Activated CD4-positive, alpha-beta T cell treated with anti-CD3 and anti-CD28 coated beads, Interleukin-2, amount 50 U/mL, for 48 hours (primary cell): ENCODE measurements at regions not wholly inside any gene's neighbourhood (a gene's known extent, or its start where the extent isn't known, plus 50 kb on each side); places are given as distances from the start of the nearest gene placed in this dataset.
"Not testable (repeated sequence)": the region's sequence is repeated elsewhere in the genome, so short reads cannot be mapped to it uniquely, and the experiment has no call there.

ENCODE experiments used
- DNase-seq, 2 experiments: peaks; one replicate each; pipeline ENCODE4 v3.0.0-alpha.2; 2020

GRCh38 chr3:182148360-182148759, 436.6 kb downstream of the SOX2 start:
- DNase-seq: no peak

- no peak for DNase-seq
These were observed 437.9 kb downstream of the SOX2 start for GRCh38 chr3:182149594-182149993.

- DNase-seq: not testable (repeated sequence)
These were observed 444.6 kb downstream of the SOX2 start for GRCh38 chr3:182156326-182156725.

- DNase-seq: no peak
These were observed 453.5 kb downstream of the SOX2 start for GRCh38 chr3:182165234-182165633.

GRCh38 chr3:182172534-182172933, 460.8 kb downstream of the SOX2 start:
- no peak for DNase-seq

GRCh38 chr3:182178488-182179200, 466.9 kb downstream of the SOX2 start:
- no peak for DNase-seq

GRCh38 chr3:182179631-182180030, 467.9 kb downstream of the SOX2 start:
- no peak for DNase-seq

- DNase-seq: no peak
These were observed 469.1 kb downstream of the SOX2 start for GRCh38 chr3:182180654-182181385.

- DNase-seq: no peak
These were observed 470.8 kb downstream of the SOX2 start for GRCh38 chr3:182182531-182182968.

GRCh38 chr3:182183716-182184430, 472.1 kb downstream of the SOX2 start:
- no peak for DNase-seq

GRCh38 chr3:182185313-182185712, 473.6 kb downstream of the SOX2 start:
- DNase-seq: no peak

GRCh38 chr3:182190056-182190455, 478.3 kb downstream of the SOX2 start:
- DNase-seq: no peak

- DNase-seq: no peak
These were observed 486.6 kb downstream of the SOX2 start for GRCh38 chr3:182198345-182198744.

GRCh38 chr3:182201456-182202168, 489.9 kb downstream of the SOX2 start:
- DNase-seq: no peak

- no peak for DNase-seq
These were observed 500.9 kb downstream of the SOX2 start for GRCh38 chr3:182212479-182213076.

GRCh38 chr3:182214416-182214815, 502.7 kb downstream of the SOX2 start:
- DNase-seq: no peak

- DNase-seq: no peak
These were observed 504.2 kb downstream of the SOX2 start for GRCh38 chr3:182215881-182216280.

- no peak for DNase-seq
These were observed 504.7 kb downstream of the SOX2 start for GRCh38 chr3:182216311-182216970.

- no peak for DNase-seq
These were observed 508.3 kb downstream of the SOX2 start for GRCh38 chr3:182220013-182220412.

- no peak for DNase-seq
These were observed 508.7 kb downstream of the SOX2 start for GRCh38 chr3:182220471-182220870.

GRCh38 chr3:182226995-182227394, 515.3 kb downstream of the SOX2 start:
- DNase-seq: no peak

- DNase-seq: no peak
These were observed 521.7 kb downstream of the SOX2 start for GRCh38 chr3:182233405-182233804.
